HepG2 (cell line): ENCODE measurements at regions not wholly inside any gene's neighbourhood (a gene's known extent, or its start where the extent isn't known, plus 50 kb on each side); places are given as distances from the start of the nearest gene placed in this dataset.

Source experiments
- ATAC-seq: fragments of 200-7000 bp; cut with Tn5 transposase; 3 replicates; pipeline ENCODE4 v1.9.1; 2020; ENCODE audit warnings: mild to moderate bottlenecking, moderate library complexity
- BruUV-seq: library from RNA; stranded (reverse); fragments of 400-500 nt; replicated peaks from 2 replicates; lab custom pipeline; 2021; lab: Mats Ljungman, UMichigan
- CTCF ChIA-PET: fragments of 300-600 bp; formaldehyde crosslinking; extraction: SDS; loops from one replicate; lab custom pipeline; 2021; ENCODE audit warnings: low total read pairs, inconsistent platforms, low intra/inter-chr PET ratio; lab: Yijun Ruan, JAX
- POLR2A ChIA-PET: fragments of 350-600 bp; sonication (Branson Sonifier 250); formaldehyde crosslinking; loops from one replicate; lab custom pipeline; 2020; ENCODE audit warnings: antibody characterized with exemption, inconsistent platforms; lab: Yijun Ruan, JAX
- DNase-seq: peaks from one replicate; pipeline ENCODE4 v3.0.0-alpha.2; 2015; ENCODE audit warnings: low spot score
- FAIRE-seq: peaks from 3 replicates; lab custom pipeline; 2011; peaks lifted over from hg19 to GRCh38; lab: Jason Lieb, UNC
- H2AFZ ChIP-seq: one replicate; pipeline ENCODE4 v1.6.1; 2011; ENCODE audit warnings: low read length, inconsistent platforms
- H3K27ac ChIP-seq: fragments of 300-600 bp; 3 replicates; pipeline ENCODE4 v1.8.0; 2011; ENCODE audit warnings: mixed run types, mild to moderate bottlenecking, mixed read lengths, low read length, inconsistent platforms; ENCODE audit not compliant: insufficient read depth; ENCODE audit errors: extremely low read length
- H3K27me3 ChIP-seq, 2 experiments: fragments of 200-600 bp in 1 of 2; 2 replicates in 1 of 2; 3 replicates in 1 of 2; pipeline versions ENCODE4 v1.6.0 to v1.8.0; 2011; ENCODE audit warnings: low read length in 2 of 2, mild to moderate bottlenecking in 2 of 2, moderate library complexity in 2 of 2, inconsistent platforms in 1 of 2; ENCODE audit not compliant: insufficient read depth in 2 of 2, control insufficient read depth in 1 of 2
- H3K36me3 ChIP-seq, 2 experiments: fragments of 200-600 bp in 1 of 2; replicated peaks in 1 of 2; 2 replicates in 1 of 2; 3 replicates in 1 of 2; pipeline versions ENCODE4 v1.5.1 to v1.8.0; 2011; ENCODE audit warnings: low read length in 2 of 2, inconsistent platforms in 1 of 2; ENCODE audit not compliant: insufficient read depth in 2 of 2, control insufficient read depth in 1 of 2
- H3K4me1 ChIP-seq: 2 replicates; pipeline ENCODE4 v1.5.1; 2012; ENCODE audit warnings: low read length, inconsistent platforms; ENCODE audit not compliant: insufficient read depth
- H3K4me2 ChIP-seq: 2 replicates; pipeline ENCODE4 v1.6.0; 2011; ENCODE audit warnings: low read depth, low read length, inconsistent platforms
- H3K4me3 ChIP-seq, 3 experiments: fragments of 200-600 bp in 1 of 3; sonication (generic), shearing (Covaris generic) in 1 of 3; replicated peaks in 1 of 3; 2 replicates each; pipeline ENCODE4 v1.5.1; 2011 to 2016; ENCODE audit warnings: low read length in 3 of 3, inconsistent platforms in 2 of 3, low read depth in 2 of 3, mild to moderate bottlenecking in 2 of 3, control low read depth in 1 of 3, mixed read lengths in 1 of 3; ENCODE audit not compliant: insufficient read depth in 1 of 3
- H3K79me2 ChIP-seq: one replicate; pipeline ENCODE4 v1.6.1; 2011; ENCODE audit warnings: low read length, inconsistent platforms; ENCODE audit not compliant: insufficient read depth
- H3K9ac ChIP-seq: 2 replicates; pipeline ENCODE4 v1.6.0; 2011; ENCODE audit warnings: mild to moderate bottlenecking, low read depth, low read length, inconsistent platforms; ENCODE audit not compliant: insufficient read depth
- H3K9me3 ChIP-seq: 2 replicates; pipeline ENCODE4 v1.5.1; 2012; ENCODE audit warnings: mild to moderate bottlenecking, low read length
- H4K20me1 ChIP-seq: 2 replicates; pipeline ENCODE4 v1.6.0; 2011; ENCODE audit warnings: inconsistent platforms, mild to moderate bottlenecking, low read length, moderate library complexity; ENCODE audit not compliant: insufficient read depth
- ATRX ChIP-seq: sonication (generic); formaldehyde crosslinking; IDR thresholded peaks from 2 replicates; pipeline ENCODE4 v1.4.0; 2020; ENCODE audit warnings: missing genetic modification reagents, borderline replicate concordance
- FOSL1 ChIP-seq: sonication (generic); formaldehyde crosslinking; IDR thresholded peaks from 2 replicates; pipeline ENCODE4 v1.9.0; 2021; ENCODE audit warnings: missing genetic modification reagents, borderline replicate concordance
- HES4 ChIP-seq: sonication (generic); formaldehyde crosslinking; IDR thresholded peaks from 2 replicates; pipeline ENCODE4 v1.9.0; 2021; ENCODE audit warnings: mild to moderate bottlenecking, missing genetic modification reagents, borderline replicate concordance
- HOXA7 ChIP-seq: sonication (generic); formaldehyde crosslinking; IDR thresholded peaks from 2 replicates; pipeline ENCODE4 v1.8.1; 2022; ENCODE audit warnings: mild to moderate bottlenecking, missing genetic modification reagents, moderate library complexity
- HOXD1 ChIP-seq: sonication (generic); formaldehyde crosslinking; IDR thresholded peaks from 2 replicates; pipeline ENCODE4 v1.5.0; 2020; ENCODE audit warnings: missing genetic modification reagents
- NRL ChIP-seq: sonication (generic); formaldehyde crosslinking; IDR thresholded peaks from 2 replicates; pipeline ENCODE4 v1.5.0; 2020; ENCODE audit warnings: missing genetic modification reagents, mild to moderate bottlenecking, moderate library complexity, borderline replicate concordance
- RARA ChIP-seq: IDR thresholded peaks from 2 replicates; pipeline ENCODE4 v1.6.1; 2016; ENCODE audit warnings: missing genetic modification reagents, missing compliant biosample characterization
- RBM22 ChIP-seq: fragments of 200-400 bp; formaldehyde crosslinking; optimal IDR thresholded peaks from 2 replicates; pipeline ENCODE3; 2017; ENCODE audit warnings: mild to moderate bottlenecking, low read length, moderate library complexity
- RFXANK ChIP-seq: IDR thresholded peaks from 2 replicates; pipeline ENCODE4 v1.6.1; 2016
- ZFX ChIP-seq: sonication (generic); formaldehyde crosslinking; IDR thresholded peaks from 2 replicates; pipeline ENCODE4 v1.4.0; 2020; ENCODE audit warnings: mild to moderate bottlenecking, low read depth, missing genetic modification reagents, moderate library complexity
- ZNF160 ChIP-seq: sonication (generic); formaldehyde crosslinking; IDR thresholded peaks from 2 replicates; pipeline ENCODE4 v1.8.0; 2022; ENCODE audit warnings: mild to moderate bottlenecking, inconsistent platforms, missing genetic modification reagents
- ZNF225 ChIP-seq: sonication (generic); formaldehyde crosslinking; IDR thresholded peaks from 2 replicates; pipeline ENCODE4 v1.4.0; 2020; ENCODE audit warnings: mild to moderate bottlenecking, missing genetic modification reagents
- ZNF296 ChIP-seq: sonication (generic); formaldehyde crosslinking; conservative IDR thresholded peaks from 2 replicates; pipeline ENCODE4 v1.5.0; 2020; ENCODE audit warnings: mild to moderate bottlenecking, missing genetic modification reagents
- ZNF432 ChIP-seq: sonication (generic); formaldehyde crosslinking; IDR thresholded peaks from 2 replicates; pipeline ENCODE4 v1.5.0; 2020; ENCODE audit warnings: missing genetic modification reagents, mild to moderate bottlenecking, borderline replicate concordance
- ZNF501 ChIP-seq: sonication (generic); formaldehyde crosslinking; IDR thresholded peaks from 2 replicates; pipeline ENCODE4 v1.5.1; 2020; ENCODE audit warnings: mild to moderate bottlenecking, moderate library complexity, missing genetic modification reagents
- WGBS: methylation state at CpG from one replicate; pipeline ENCODE4 v1.1.6; 2017; ENCODE audit warnings: low lambda C conversion rate; 5-methylcytosine and 5-hydroxymethylcytosine counted together
- in situ Hi-C: cut with HindIII; loops from 2 replicates; pipeline ENCODE4 v1.10.0; 2017; ENCODE audit warnings: low pct_unique_long_range_greater_than_20kb; ENCODE audit not compliant: extremely low pct_ligation_motif_present
- intact Hi-C: fragments of 100-400 bp; cut with micrococcal nuclease; formaldehyde crosslinking; loops from one replicate; pipeline ENCODE4 v1.10.0; 2022; ENCODE audit not compliant: unreplicated experiment
- TF ChIP-seq, protein P1 (sequence below), 2 experiments: fragments of 450-650 bp in 1 of 2; sonication (generic) in 1 of 2; formaldehyde crosslinking in 1 of 2; IDR thresholded peaks; 2 replicates each; pipeline versions ENCODE4 v1.6.1 to v1.8.0; 2016 to 2022; ENCODE audit warnings: antibody characterized with exemption in 1 of 2, mild to moderate bottlenecking in 1 of 2, missing genetic modification reagents in 1 of 2

DNA sequence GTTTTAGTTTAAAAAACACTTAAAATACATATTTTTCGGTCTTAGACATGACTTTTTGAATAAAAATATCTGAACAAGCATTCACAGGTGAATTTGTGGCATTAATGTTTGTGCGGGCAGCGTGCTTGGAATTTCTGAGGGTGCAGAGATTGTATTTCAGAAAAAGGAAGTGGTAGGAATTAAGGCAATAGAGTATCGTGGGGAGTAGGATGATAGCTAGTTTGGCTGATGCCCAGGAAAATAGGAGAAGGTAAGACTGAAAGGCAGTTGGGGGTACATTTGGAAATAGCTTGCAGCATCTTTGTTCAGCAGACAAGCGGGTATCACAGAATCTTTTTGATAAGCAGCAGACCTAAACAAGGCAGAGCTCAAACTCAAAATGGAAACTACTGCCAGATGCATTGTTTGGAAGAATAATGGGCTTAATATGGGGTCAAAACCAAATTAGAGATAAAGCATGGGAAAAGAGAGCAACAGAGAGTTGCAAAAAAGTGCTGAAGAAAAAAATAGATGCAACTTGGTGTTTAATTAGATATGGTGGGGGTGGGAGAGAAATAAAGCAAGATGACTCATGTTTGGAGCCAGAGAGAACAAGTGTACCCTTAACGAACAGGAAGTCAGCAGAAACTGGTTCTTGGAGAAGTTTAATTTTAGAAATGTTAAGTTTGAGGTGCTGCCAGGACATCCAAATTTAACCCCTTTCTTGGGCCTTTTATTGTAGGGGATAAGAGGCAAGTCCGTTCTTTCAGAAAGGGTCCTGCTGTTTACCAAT is 85.7 kb upstream of the ARRDC3 start:
- ATAC-seq (no peak), FAIRE-seq (no peak), DNase-seq (no peak)
- Histone ChIP-seq H3K4me1 (no peaks in the 10 kb centered on the region), H3K4me2 (no peak overlapping the region), H3K36me3 (no peaks in the 10 kb centered on the region), H3K9me3 (no peaks in the 10 kb centered on the region), H2AFZ (no peak overlapping the region), H3K79me2 (no peaks in the 10 kb centered on the region), H3K27ac (no peak overlapping the region), H4K20me1 (no peaks in the 10 kb centered on the region), H3K27me3 (no peaks in the 10 kb centered on the region), H3K9ac (no peak overlapping the region), H3K4me3 (no peak overlapping the region)
- no TSS peak for BruUV-seq
- CTCF ChIA-PET: no interaction called here
- 24% methylated on average over 7 of the region's 7 CpGs for WGBS
- in situ Hi-C loops (no loop called here), intact Hi-C loops (no loop called here)
- TF ChIP-seq FOSL1 (CRISPR knock-in tag) (no peak), RARA (CRISPR knock-in tag) (no peak), ZNF225 (CRISPR knock-in tag) (no peak), ZNF501 (no peak), ATRX (CRISPR knock-in tag) (no peak), RBM22 (no peak), HES4 (CRISPR knock-in tag) (no peak), RFXANK (CRISPR knock-in tag) (no peak), NRL (no peak), HOXD1 (no peak), ZNF296 (CRISPR knock-in tag) (no peak), ZNF432 (CRISPR knock-in tag) (no peak), ZFX (no peak), HOXA7 (CRISPR knock-in tag) (no peak), ZNF160 (CRISPR knock-in tag) (no peak)
- TF ChIP-seq, protein P1, sequence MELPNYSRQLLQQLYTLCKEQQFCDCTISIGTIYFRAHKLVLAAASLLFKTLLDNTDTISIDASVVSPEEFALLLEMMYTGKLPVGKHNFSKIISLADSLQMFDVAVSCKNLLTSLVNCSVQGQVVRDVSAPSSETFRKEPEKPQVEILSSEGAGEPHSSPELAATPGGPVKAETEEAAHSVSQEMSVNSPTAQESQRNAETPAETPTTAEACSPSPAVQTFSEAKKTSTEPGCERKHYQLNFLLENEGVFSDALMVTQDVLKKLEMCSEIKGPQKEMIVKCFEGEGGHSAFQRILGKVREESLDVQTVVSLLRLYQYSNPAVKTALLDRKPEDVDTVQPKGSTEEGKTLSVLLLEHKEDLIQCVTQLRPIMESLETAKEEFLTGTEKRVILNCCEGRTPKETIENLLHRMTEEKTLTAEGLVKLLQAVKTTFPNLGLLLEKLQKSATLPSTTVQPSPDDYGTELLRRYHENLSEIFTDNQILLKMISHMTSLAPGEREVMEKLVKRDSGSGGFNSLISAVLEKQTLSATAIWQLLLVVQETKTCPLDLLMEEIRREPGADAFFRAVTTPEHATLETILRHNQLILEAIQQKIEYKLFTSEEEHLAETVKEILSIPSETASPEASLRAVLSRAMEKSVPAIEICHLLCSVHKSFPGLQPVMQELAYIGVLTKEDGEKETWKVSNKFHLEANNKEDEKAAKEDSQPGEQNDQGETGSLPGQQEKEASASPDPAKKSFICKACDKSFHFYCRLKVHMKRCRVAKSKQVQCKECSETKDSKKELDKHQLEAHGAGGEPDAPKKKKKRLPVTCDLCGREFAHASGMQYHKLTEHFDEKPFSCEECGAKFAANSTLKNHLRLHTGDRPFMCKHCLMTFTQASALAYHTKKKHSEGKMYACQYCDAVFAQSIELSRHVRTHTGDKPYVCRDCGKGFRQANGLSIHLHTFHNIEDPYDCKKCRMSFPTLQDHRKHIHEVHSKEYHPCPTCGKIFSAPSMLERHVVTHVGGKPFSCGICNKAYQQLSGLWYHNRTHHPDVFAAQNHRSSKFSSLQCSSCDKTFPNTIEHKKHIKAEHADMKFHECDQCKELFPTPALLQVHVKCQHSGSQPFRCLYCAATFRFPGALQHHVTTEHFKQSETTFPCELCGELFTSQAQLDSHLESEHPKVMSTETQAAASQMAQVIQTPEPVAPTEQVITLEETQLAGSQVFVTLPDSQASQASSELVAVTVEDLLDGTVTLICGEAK (IDR thresholded peaks at IDR 0.05): no peak
- TF ChIP-seq, protein P1 (CRISPR knock-in tag; IDR thresholded peaks at IDR 0.05): no peak
- POLR2A ChIA-PET: no interaction called here
